OCI-LY7 (cell line): ENCODE measurements at regions not wholly inside any gene's neighbourhood (a gene's known extent, or its start where the extent isn't known, plus 50 kb on each side); places are given as distances from the start of the nearest gene placed in this dataset.

ENCODE experiments used
- BruUV-seq: library from RNA; stranded (reverse); fragments of 400-500 nt; replicated peaks from 2 replicates; lab custom pipeline; 2021; lab: Mats Ljungman, UMichigan
- CTCF ChIA-PET: fragments of 300-600 bp; sonication (Branson Sonifier 250); formaldehyde crosslinking; loops from one replicate; lab custom pipeline; 2022; ENCODE audit warnings: antibody characterized with exemption; ENCODE audit not compliant: unreplicated experiment; lab: Charles Lee
- POLR2A ChIA-PET: fragments of 300-600 bp; sonication (Branson Sonifier 250); formaldehyde crosslinking; loops from one replicate; lab custom pipeline; 2022; ENCODE audit warnings: antibody characterized with exemption; lab: Charles Lee
- DNase-seq: peaks from one replicate; pipeline ENCODE4 v3.0.0-alpha.2; 2015; ENCODE audit warnings: low spot score
- H2AFZ ChIP-seq: fragments of 200-600 bp; sonication (generic), shearing (Covaris generic); 2 replicates; pipeline ENCODE4 v1.6.1; 2014; ENCODE audit warnings: mild to moderate bottlenecking, antibody characterized with exemption, low read length, moderate library complexity
- H3K27ac ChIP-seq: fragments of 200-600 bp; sonication (generic); 2 replicates; pipeline ENCODE4 v1.5.1; 2014; ENCODE audit warnings: mixed run types, low read depth, mild to moderate bottlenecking, moderate library complexity, low read length, inconsistent platforms; ENCODE audit not compliant: poor library complexity, severe bottlenecking
- H3K36me3 ChIP-seq: fragments of 200-600 bp; sonication (generic); 2 replicates; pipeline ENCODE4 v1.6.1; 2014; ENCODE audit warnings: mild to moderate bottlenecking, antibody characterized with exemption, low read length, moderate library complexity, mixed read lengths; ENCODE audit not compliant: insufficient read depth
- H3K4me1 ChIP-seq: fragments of 200-600 bp; sonication (generic); 2 replicates; pipeline ENCODE4 v1.5.1; 2014; ENCODE audit warnings: mild to moderate bottlenecking, low read length; ENCODE audit not compliant: insufficient read depth, poor library complexity, severe bottlenecking
- H3K4me2 ChIP-seq: fragments of 200-600 bp; sonication (generic); 2 replicates; pipeline ENCODE4 v1.6.1; 2014; ENCODE audit warnings: mild to moderate bottlenecking, low read length
- H3K4me3 ChIP-seq: fragments of 200-600 bp; sonication (generic); 2 replicates; pipeline ENCODE4 v1.5.1; 2014; ENCODE audit warnings: mild to moderate bottlenecking, low read depth, low read length; ENCODE audit not compliant: poor library complexity, severe bottlenecking
- H3K79me2 ChIP-seq: fragments of 200-600 bp; sonication (generic); 2 replicates; pipeline ENCODE4 v1.6.1; 2016; ENCODE audit warnings: low read depth, mild to moderate bottlenecking, low read length, moderate library complexity, mixed read lengths; ENCODE audit not compliant: insufficient read depth
- H3K9me2 ChIP-seq: fragments of 200-600 bp; sonication (generic); 2 replicates; pipeline ENCODE4 v1.6.1; 2016; ENCODE audit warnings: mild to moderate bottlenecking, low read length, mixed read lengths; ENCODE audit not compliant: insufficient read depth
- H3K9me3 ChIP-seq: fragments of 200-600 bp; sonication (generic); 2 replicates; pipeline ENCODE4 v1.6.1; 2014; ENCODE audit warnings: mild to moderate bottlenecking, mixed run types, low read length, mixed read lengths
- H4K20me1 ChIP-seq: fragments of 200-600 bp; sonication (generic); 2 replicates; pipeline ENCODE4 v1.6.1; 2014; ENCODE audit warnings: mild to moderate bottlenecking, antibody characterized with exemption, low read length, moderate library complexity, mixed read lengths; ENCODE audit not compliant: insufficient read depth
- CTCF ChIP-seq: fragments of 200-600 bp; sonication (generic); conservative IDR thresholded peaks from 2 replicates; pipeline ENCODE4 v1.5.1; 2014; ENCODE audit warnings: mild to moderate bottlenecking, antibody characterized with exemption, low read length, moderate library complexity, mixed read lengths
- EZH2phosphoT487 ChIP-seq: fragments of 200-600 bp; sonication (generic); IDR thresholded peaks from 2 replicates; pipeline ENCODE4 v1.6.1; 2018; ENCODE audit warnings: low read depth, borderline replicate concordance, mild to moderate bottlenecking, mixed run types, antibody characterized with exemption, low read length, moderate library complexity, mixed read lengths
- intact Hi-C: fragments of 100-400 bp; cut with micrococcal nuclease; formaldehyde crosslinking; loops from one replicate; pipeline ENCODE4 v1.10.0; 2022; ENCODE audit not compliant: unreplicated experiment

GRCh38 chr2:120939595-120940318, 204.1 kb downstream of the GLI2 start:
- Histone ChIP-seq H3K4me1 (no peaks in the 10 kb centered on the region), H3K4me3 (no peak overlapping the region), H2AFZ (no peak overlapping the region), H3K27ac (no peak overlapping the region), H3K4me2 (no peak overlapping the region), H3K79me2 (no peaks in the 10 kb centered on the region), H3K9me2 (no peaks in the 10 kb centered on the region), H4K20me1 (no peaks in the 10 kb centered on the region), H3K36me3 (no peaks in the 10 kb centered on the region), H3K9me3 (no peaks in the 10 kb centered on the region)
- no peak for DNase-seq
- ChIA-PET CTCF (no interaction called here), POLR2A (no interaction called here)
- TF ChIP-seq EZH2phosphoT487 (no peak), CTCF (no peak)
- intact Hi-C loops = no loop called here
- no TSS peak for BruUV-seq

- no TSS peak for BruUV-seq
- intact Hi-C loops = no loop called here
- TF ChIP-seq EZH2phosphoT487 (no peak), CTCF (no peak)
- H3K4me2 ChIP-seq = no peak overlapping the region
- no peaks in the 10 kb centered on the region for H3K79me2 ChIP-seq
- H3K36me3 ChIP-seq = no peaks in the 10 kb centered on the region
- H3K9me2 ChIP-seq = no peaks in the 10 kb centered on the region
- no peaks in the 10 kb centered on the region for H4K20me1 ChIP-seq
- no peak overlapping the region for H3K27ac ChIP-seq
- H3K4me3 ChIP-seq = no peak overlapping the region
- CTCF ChIA-PET = no interaction called here
- H2AFZ ChIP-seq = no peak overlapping the region
- H3K9me3 ChIP-seq = no peaks in the 10 kb centered on the region
- POLR2A ChIA-PET = no interaction called here
- no peaks in the 10 kb centered on the region for H3K4me1 ChIP-seq
- DNase-seq = no peak
These were observed 204.6 kb downstream of the GLI2 start for GRCh38 chr2:120940319-120940696.

- no peak for DNase-seq
- Histone ChIP-seq H3K79me2 (no peaks in the 10 kb centered on the region), H3K27ac (no peak overlapping the region), H2AFZ (no peak overlapping the region), H3K9me2 (no peaks in the 10 kb centered on the region), H3K36me3 (no peaks in the 10 kb centered on the region), H3K4me3 (no peak overlapping the region), H3K9me3 (no peaks in the 10 kb centered on the region), H3K4me2 (no peak overlapping the region), H3K4me1 (no peaks in the 10 kb centered on the region), H4K20me1 (no peaks in the 10 kb centered on the region)
- ChIA-PET CTCF (no interaction called here), POLR2A (no interaction called here)
- no TSS peak for BruUV-seq
- no peak for TF ChIP-seq CTCF
- no peak for TF ChIP-seq EZH2phosphoT487
- intact Hi-C loops = no loop called here
These were observed 205.1 kb downstream of the GLI2 start for GRCh38 chr2:120940726-120941256.
